H9 (cell line): ENCODE measurements at regions not wholly inside any gene's neighbourhood (a gene's known extent, or its start where the extent isn't known, plus 50 kb on each side); places are given as distances from the start of the nearest gene placed in this dataset.

Experiments used
- DNase-seq: peaks from one replicate; pipeline ENCODE4 v3.0.0-alpha.2; 2017
- H2AFZ ChIP-seq: one replicate; pipeline ENCODE4 v1.6.1; 2013; ENCODE audit warnings: mild to moderate bottlenecking, low read length, control low read depth, moderate library complexity
- H2AK5ac ChIP-seq: 2 replicates; pipeline ENCODE4 v1.6.1; 2013; ENCODE audit warnings: low read length, control low read depth, mixed read lengths; ENCODE audit not compliant: insufficient read length
- H2BK120ac ChIP-seq: one replicate; pipeline ENCODE4 v1.6.1; 2013; ENCODE audit warnings: low read depth, mild to moderate bottlenecking, low read length, control low read depth, inconsistent platforms; ENCODE audit not compliant: poor library complexity, severe bottlenecking
- H2BK12ac ChIP-seq: 2 replicates; pipeline ENCODE4 v1.6.1; 2013; ENCODE audit warnings: low read length, control low read depth, mixed read lengths, low read depth; ENCODE audit not compliant: insufficient read length
- H2BK15ac ChIP-seq: 2 replicates; pipeline ENCODE4 v1.6.1; 2013; ENCODE audit warnings: low read depth, low read length, control low read depth
- H2BK20ac ChIP-seq: one replicate; pipeline ENCODE4 v1.6.1; 2013; ENCODE audit warnings: low read depth, mild to moderate bottlenecking, low read length, control low read depth, inconsistent platforms; ENCODE audit not compliant: poor library complexity, severe bottlenecking
- H2BK5ac ChIP-seq: 2 replicates; pipeline ENCODE4 v1.6.1; 2013; ENCODE audit warnings: low read length, control low read depth, mixed read lengths; ENCODE audit not compliant: insufficient read length
- H3K14ac ChIP-seq: 2 replicates; pipeline ENCODE4 v1.6.1; 2013; ENCODE audit warnings: low read length, control low read depth; ENCODE audit not compliant: insufficient read depth
- H3K18ac ChIP-seq: 2 replicates; pipeline ENCODE4 v1.6.1; 2013; ENCODE audit warnings: low read depth, mild to moderate bottlenecking, mixed read lengths, low read length, control low read depth; ENCODE audit not compliant: insufficient read length
- H3K23ac ChIP-seq: 2 replicates; pipeline ENCODE4 v1.6.1; 2013; ENCODE audit warnings: low read length, control low read depth, mixed read lengths, low read depth; ENCODE audit not compliant: insufficient read length
- H3K23me2 ChIP-seq: 2 replicates; pipeline ENCODE4 v1.6.1; 2013; ENCODE audit warnings: low read depth, mild to moderate bottlenecking, mixed read lengths, low read length, control low read depth; ENCODE audit not compliant: insufficient read length, poor library complexity, severe bottlenecking
- H3K27ac ChIP-seq: 2 replicates; pipeline ENCODE4 v1.5.1; 2013; ENCODE audit warnings: low read length, control low read depth, mixed read lengths, low read depth; ENCODE audit not compliant: insufficient read length
- H3K27me3 ChIP-seq: 2 replicates; pipeline ENCODE4 v1.6.1; 2013; ENCODE audit warnings: low read length, control low read depth, inconsistent platforms; ENCODE audit not compliant: insufficient read depth
- H3K4ac ChIP-seq: 2 replicates; pipeline ENCODE4 v1.6.1; 2013; ENCODE audit warnings: low read depth, mild to moderate bottlenecking, control low read depth, inconsistent platforms, low read length, moderate library complexity
- H3K4me1 ChIP-seq: 2 replicates; pipeline ENCODE4 v1.6.1; 2013; ENCODE audit warnings: low read length, control low read depth, inconsistent platforms; ENCODE audit not compliant: insufficient read depth
- H3K4me2 ChIP-seq: 2 replicates; pipeline ENCODE4 v1.6.1; 2013; ENCODE audit warnings: low read length, control low read depth, mixed read lengths; ENCODE audit not compliant: insufficient read length, insufficient read depth
- H3K56ac ChIP-seq: 2 replicates; pipeline ENCODE4 v1.6.1; 2013; ENCODE audit warnings: low read depth, mild to moderate bottlenecking, mixed read lengths, low read length, control low read depth; ENCODE audit not compliant: insufficient read length
- H3K79me1 ChIP-seq: 2 replicates; pipeline ENCODE4 v1.6.1; 2013; ENCODE audit warnings: low read depth, mild to moderate bottlenecking, moderate library complexity, low read length, control low read depth, inconsistent platforms; ENCODE audit not compliant: insufficient read depth, poor library complexity, severe bottlenecking
- H3K79me2 ChIP-seq: 2 replicates; pipeline ENCODE4 v1.6.1; 2013; ENCODE audit warnings: low read length, control low read depth, inconsistent platforms; ENCODE audit not compliant: insufficient read depth
- H3K9ac ChIP-seq: 2 replicates; pipeline ENCODE4 v1.6.1; 2013; ENCODE audit warnings: low read length, control low read depth, mixed read lengths; ENCODE audit not compliant: insufficient read length; ENCODE audit errors: extremely low read depth
- H3K9me3 ChIP-seq: one replicate; pipeline ENCODE4 v1.6.1; 2013; ENCODE audit warnings: low read depth, low read length, inconsistent platforms; ENCODE audit not compliant: control insufficient read depth
- H3T11ph ChIP-seq: one replicate; pipeline ENCODE4 v1.6.1; 2013; ENCODE audit warnings: mild to moderate bottlenecking, low read length, control low read depth, inconsistent platforms
- H4K20me1 ChIP-seq: one replicate; pipeline ENCODE4 v1.6.1; 2013; ENCODE audit not compliant: control insufficient read depth, insufficient read length, insufficient read depth
- H4K5ac ChIP-seq: 2 replicates; pipeline ENCODE4 v1.6.1; 2013; ENCODE audit warnings: low read depth, mild to moderate bottlenecking, mixed read lengths, low read length, control low read depth; ENCODE audit not compliant: insufficient read length
- H4K8ac ChIP-seq: replicated peaks from 2 replicates; pipeline ENCODE4 v1.6.1; 2013; ENCODE audit warnings: low read length, control low read depth, mixed read lengths, low read depth; ENCODE audit not compliant: insufficient read length
- H4K91ac ChIP-seq: 2 replicates; pipeline ENCODE4 v1.6.1; 2013; ENCODE audit warnings: low read depth, mild to moderate bottlenecking, moderate library complexity, mixed read lengths, low read length, control low read depth; ENCODE audit not compliant: insufficient read length
- H3K27ac Mint-ChIP-seq, 3 experiments: 2 replicates in 2 of 3; 3 replicates in 1 of 3; pipeline ENCODE4 v1.8.0; 2020 to 2021; ENCODE audit warnings: mixed read lengths in 3 of 3, mild to moderate bottlenecking in 1 of 3, moderate library complexity in 1 of 3
- H3K27me3 Mint-ChIP-seq: 2 replicates; pipeline ENCODE4 v1.8.0; 2021; ENCODE audit warnings: low read depth, mild to moderate bottlenecking, moderate library complexity, mixed read lengths
- H3K36me3 Mint-ChIP-seq, 3 experiments: 2 replicates in 2 of 3; 3 replicates in 1 of 3; pipeline ENCODE4 v1.8.0; 2020 to 2021; ENCODE audit warnings: low read depth in 3 of 3, mixed read lengths in 3 of 3; ENCODE audit not compliant: insufficient read depth in 1 of 3
- H3K4me1 Mint-ChIP-seq, 2 experiments: 2 replicates each; pipeline ENCODE4 v1.8.0; 2020; ENCODE audit warnings: mixed read lengths in 2 of 2
- H3K4me3 Mint-ChIP-seq, 2 experiments: 2 replicates in 1 of 2; 3 replicates in 1 of 2; pipeline ENCODE4 v1.8.0; 2020 to 2021; ENCODE audit warnings: mild to moderate bottlenecking in 2 of 2, mixed read lengths in 2 of 2, moderate library complexity in 1 of 2
- H3K9me3 Mint-ChIP-seq, 2 experiments: 2 replicates in 1 of 2; 3 replicates in 1 of 2; pipeline ENCODE4 v1.8.0; 2020; ENCODE audit warnings: mild to moderate bottlenecking in 2 of 2, mixed read lengths in 2 of 2, moderate library complexity in 1 of 2
- WGBS: extraction: QIAGEN DNeasy Blood & Tissue Kit; methylation state at CpG from one replicate; pipeline ENCODE4 v1.1.7; 2013; ENCODE audit warnings: missing lambda C conversion rate, low lambda C conversion rate, mixed read lengths; ENCODE audit not compliant: insufficient read length; ENCODE audit errors: extremely low coverage; 5-methylcytosine and 5-hydroxymethylcytosine counted together
- TF ChIP-seq, protein P1 (sequence below): fragments of 200-600 bp; sonication (generic); conservative IDR thresholded peaks from 3 replicates; pipeline ENCODE4 v1.8.0; 2021; ENCODE audit warnings: antibody characterized with exemption, mild to moderate bottlenecking

DNA sequence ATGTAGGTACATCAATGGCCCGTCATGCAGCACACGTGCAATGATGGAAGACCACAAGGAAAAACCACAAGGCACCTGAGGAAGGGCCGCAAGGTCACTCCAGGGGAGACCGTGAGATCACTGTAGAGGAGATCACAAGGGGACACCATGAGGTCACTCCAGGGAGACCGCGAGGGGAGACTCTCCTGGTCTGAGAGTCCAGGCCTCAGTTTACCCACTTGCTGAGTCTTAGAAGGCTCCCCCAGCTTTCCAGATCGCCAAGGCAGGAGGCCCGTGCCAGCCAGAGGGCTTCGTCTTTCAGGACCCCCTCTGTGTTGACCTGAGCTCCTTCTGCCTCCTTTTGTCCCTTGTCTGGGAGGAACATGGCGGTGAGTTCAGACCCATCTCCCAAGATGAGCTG, 232.2 kb downstream of the ERMARD start:
- H3K79me2 ChIP-seq = no peaks in the 10 kb centered on the region
- Mint-ChIP-seq H3K9me3 (no peaks in the 10 kb centered on the region), H3K4me3 (no peak overlapping the region), H3K27me3 (no peaks in the 10 kb centered on the region; the same call in 1 of the 2 replicates), H3K4me1 (peaks cover 4 to 7% of the 10 kb centered on the region in 2 experiments; a peak in 2 of 4 replicates), H3K36me3 (no peaks in the 10 kb centered on the region), H3K27ac (no peak overlapping the region; a peak in 1 of 7 replicates)
- no peak overlapping the region for H3K9ac ChIP-seq
- H4K8ac ChIP-seq = no peak overlapping the region
- no CpG with 5 or more reads among the region's 10 CpGs for WGBS
- H3K4me1 ChIP-seq = no peaks in the 10 kb centered on the region
- H2BK5ac ChIP-seq = no peak overlapping the region
- no peak overlapping the region for H2AK5ac ChIP-seq
- no peak overlapping the region for H4K91ac ChIP-seq
- no peak overlapping the region for H3K4ac ChIP-seq
- no peaks in the 10 kb centered on the region for H3K23me2 ChIP-seq
- no peak overlapping the region for H2BK15ac ChIP-seq
- H3K56ac ChIP-seq = no peak overlapping the region
- H2BK20ac ChIP-seq = no peak overlapping the region
- H4K5ac ChIP-seq = no peak overlapping the region
- H2AFZ ChIP-seq = no peak overlapping the region
- no peak overlapping the region for H2BK12ac ChIP-seq
- H3K27ac ChIP-seq = no peak overlapping the region
- H3K27me3 ChIP-seq = no peaks in the 10 kb centered on the region
- H3K23ac ChIP-seq = no peak overlapping the region
- no peak overlapping the region for H3K14ac ChIP-seq
- H3K18ac ChIP-seq = no peak overlapping the region
- no peak overlapping the region for H2BK120ac ChIP-seq
- no peak for DNase-seq
- H3K4me2 ChIP-seq = no peak overlapping the region
- TF ChIP-seq, protein P1, sequence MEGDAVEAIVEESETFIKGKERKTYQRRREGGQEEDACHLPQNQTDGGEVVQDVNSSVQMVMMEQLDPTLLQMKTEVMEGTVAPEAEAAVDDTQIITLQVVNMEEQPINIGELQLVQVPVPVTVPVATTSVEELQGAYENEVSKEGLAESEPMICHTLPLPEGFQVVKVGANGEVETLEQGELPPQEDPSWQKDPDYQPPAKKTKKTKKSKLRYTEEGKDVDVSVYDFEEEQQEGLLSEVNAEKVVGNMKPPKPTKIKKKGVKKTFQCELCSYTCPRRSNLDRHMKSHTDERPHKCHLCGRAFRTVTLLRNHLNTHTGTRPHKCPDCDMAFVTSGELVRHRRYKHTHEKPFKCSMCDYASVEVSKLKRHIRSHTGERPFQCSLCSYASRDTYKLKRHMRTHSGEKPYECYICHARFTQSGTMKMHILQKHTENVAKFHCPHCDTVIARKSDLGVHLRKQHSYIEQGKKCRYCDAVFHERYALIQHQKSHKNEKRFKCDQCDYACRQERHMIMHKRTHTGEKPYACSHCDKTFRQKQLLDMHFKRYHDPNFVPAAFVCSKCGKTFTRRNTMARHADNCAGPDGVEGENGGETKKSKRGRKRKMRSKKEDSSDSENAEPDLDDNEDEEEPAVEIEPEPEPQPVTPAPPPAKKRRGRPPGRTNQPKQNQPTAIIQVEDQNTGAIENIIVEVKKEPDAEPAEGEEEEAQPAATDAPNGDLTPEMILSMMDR = no peak
- no peak overlapping the region for H3T11ph ChIP-seq
- no peaks in the 10 kb centered on the region for H4K20me1 ChIP-seq
- no peaks in the 10 kb centered on the region for H3K79me1 ChIP-seq
- H3K9me3 ChIP-seq = no peaks in the 10 kb centered on the region
